ENCODE measurements at regions not wholly inside any gene's neighbourhood (a gene's known extent, or its start where the extent isn't known, plus 50 kb on each side); places are given as distances from the start of the nearest gene placed in this dataset.

DNA sequence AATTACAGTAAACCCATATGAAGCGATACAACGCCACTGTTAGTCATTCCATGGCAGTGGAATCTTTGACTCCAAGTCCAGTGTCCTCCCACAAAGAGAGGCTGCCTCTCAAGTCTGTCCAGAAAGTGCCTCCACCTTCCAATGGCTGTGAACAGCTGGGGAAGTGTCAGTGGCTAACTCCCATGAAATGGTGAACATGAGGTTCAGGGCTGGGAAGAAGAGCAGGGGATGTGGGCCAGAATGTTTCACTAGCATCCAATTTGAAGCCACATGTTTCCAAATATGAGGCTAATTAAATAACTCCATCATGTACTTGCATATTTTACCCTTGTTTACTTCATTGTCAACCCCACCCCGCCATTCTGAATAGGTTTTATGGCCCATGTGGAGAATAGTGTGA is 53.1 kb upstream of the CHST15 start:
- no peak for DNase-seq (ENCODE audit: low spot score)

DNA sequence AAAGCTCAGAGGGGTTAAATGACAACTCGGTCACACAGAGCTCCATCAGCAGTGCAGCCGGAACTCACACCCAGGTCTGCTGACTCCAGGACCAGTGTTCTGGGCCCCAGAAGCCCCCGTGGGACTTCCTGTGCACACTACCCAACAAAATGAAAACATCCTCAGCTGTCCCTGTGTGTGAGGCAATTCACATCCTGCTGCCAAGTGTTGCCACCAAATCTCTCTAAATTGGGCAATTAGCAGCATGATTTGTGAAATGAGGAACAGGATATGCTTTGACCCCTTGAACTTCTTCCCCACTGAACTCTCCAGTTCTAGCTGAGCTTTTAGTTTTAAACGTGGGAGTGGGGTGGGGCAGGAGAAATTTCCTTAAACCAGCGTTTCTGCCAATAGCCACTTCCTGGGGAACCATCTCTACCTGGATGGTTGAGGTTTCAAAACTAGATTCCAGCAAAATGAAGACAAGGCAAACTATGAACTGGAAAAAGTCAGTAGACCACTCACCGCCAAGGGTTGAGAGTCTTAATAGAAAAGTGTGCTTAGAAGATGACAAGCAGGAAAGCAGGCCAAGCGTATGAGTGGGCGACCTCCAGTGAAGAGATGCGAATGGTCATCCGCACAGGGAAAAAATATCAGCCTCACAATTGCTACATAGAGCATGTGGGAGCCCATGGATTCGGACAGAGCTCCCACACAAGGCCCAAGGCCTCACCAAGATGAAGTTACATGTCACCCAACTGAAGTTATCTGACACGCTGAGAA is 51.9 kb upstream of the CHST15 start:
- DNase-seq (ENCODE audit: low spot score): peak; percentile 56

DNA sequence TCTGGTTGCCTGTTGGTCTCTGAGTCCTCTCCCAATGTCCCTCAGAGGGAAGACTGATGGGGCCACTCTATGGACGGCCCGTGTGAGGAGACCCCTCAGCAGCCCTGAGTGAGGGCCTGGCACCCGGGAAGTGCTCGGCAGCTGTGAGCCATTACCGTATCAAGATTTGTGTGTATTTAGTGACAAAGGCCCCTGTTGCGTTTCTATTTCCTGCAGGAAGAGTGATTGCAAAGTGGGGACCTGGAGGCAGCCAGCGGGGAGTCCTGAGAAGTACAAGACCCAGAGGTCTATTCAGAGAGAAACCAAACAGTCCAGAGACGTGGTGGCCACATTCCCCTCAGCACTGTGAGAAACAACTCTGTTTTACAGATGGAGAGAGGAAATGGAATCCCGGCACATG is 51.1 kb upstream of the CHST15 start:
- DNase-seq (ENCODE audit: low spot score): no peak

DNA sequence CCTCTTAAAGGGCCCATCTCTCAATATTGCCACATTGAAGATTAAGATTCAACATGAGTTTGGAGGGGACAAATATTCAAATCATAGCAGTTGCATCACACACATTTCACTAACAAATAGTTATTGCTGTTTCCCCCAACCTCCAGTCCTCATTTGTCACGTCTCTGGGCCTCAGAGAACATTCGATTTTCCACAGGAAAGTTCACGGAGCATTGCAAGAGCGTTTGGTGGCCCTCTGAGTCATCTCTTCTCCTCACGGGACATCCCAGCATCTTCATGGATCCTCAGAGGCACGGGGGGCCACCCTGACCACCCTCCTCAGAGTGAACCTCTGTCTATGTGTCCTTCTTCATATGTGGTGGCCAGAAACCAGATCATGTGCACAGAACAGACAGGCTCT is 50.3 kb upstream of the CHST15 start:
- DNase-seq (ENCODE audit: low spot score): no peak
